Chondrocyte (in vitro differentiated cells): ENCODE measurements at regions not wholly inside any gene's neighbourhood (a gene's known extent, or its start where the extent isn't known, plus 50 kb on each side); places are given as distances from the start of the nearest gene placed in this dataset.

Source experiments
- DNase-seq: peaks from one replicate; pipeline ENCODE4 v3.0.0; 2021; ENCODE audit warnings: mixed read lengths, low spot score
- H3K27ac Mint-ChIP-seq: one replicate; pipeline ENCODE4 v1.8.0; 2021; ENCODE audit warnings: mild to moderate bottlenecking, moderate library complexity, mixed read lengths; ENCODE audit not compliant: unreplicated experiment
- H3K27me3 Mint-ChIP-seq: 2 replicates; pipeline ENCODE4 v1.8.0; 2021; ENCODE audit warnings: low read depth, mixed read lengths
- H3K36me3 Mint-ChIP-seq: 2 replicates; pipeline ENCODE4 v1.8.0; 2021; ENCODE audit warnings: low read depth, mixed read lengths
- H3K4me1 Mint-ChIP-seq: 2 replicates; pipeline ENCODE4 v1.8.0; 2021; ENCODE audit warnings: low read depth, mild to moderate bottlenecking, mixed read lengths
- H3K4me3 Mint-ChIP-seq: one replicate; pipeline ENCODE4 v1.8.0; 2021; ENCODE audit warnings: mild to moderate bottlenecking, moderate library complexity, mixed read lengths; ENCODE audit not compliant: unreplicated experiment
- H3K9me3 Mint-ChIP-seq: 2 replicates; pipeline ENCODE4 v1.8.0; 2021; ENCODE audit warnings: low read depth, mixed read lengths
- CTCF ChIP-seq: fragments of 200-600 bp; sonication (generic); IDR thresholded peaks from 2 replicates; pipeline ENCODE4 v1.5.0; 2021; ENCODE audit warnings: antibody characterized with exemption, mild to moderate bottlenecking, moderate library complexity

GRCh38 chr6:3610921-3611320, 140.6 kb downstream of the PXDC1 start:
- H3K27me3 Mint-ChIP-seq = no peaks in the 10 kb centered on the region
- H3K27ac Mint-ChIP-seq = no peak overlapping the region
- no peak for DNase-seq
- H3K36me3 Mint-ChIP-seq = no peaks in the 10 kb centered on the region
- H3K4me1 Mint-ChIP-seq = peaks cover 21% of the 10 kb centered on the region
- H3K9me3 Mint-ChIP-seq = no peaks in the 10 kb centered on the region
- no peak overlapping the region for H3K4me3 Mint-ChIP-seq
- TF ChIP-seq CTCF = no peak

DNA sequence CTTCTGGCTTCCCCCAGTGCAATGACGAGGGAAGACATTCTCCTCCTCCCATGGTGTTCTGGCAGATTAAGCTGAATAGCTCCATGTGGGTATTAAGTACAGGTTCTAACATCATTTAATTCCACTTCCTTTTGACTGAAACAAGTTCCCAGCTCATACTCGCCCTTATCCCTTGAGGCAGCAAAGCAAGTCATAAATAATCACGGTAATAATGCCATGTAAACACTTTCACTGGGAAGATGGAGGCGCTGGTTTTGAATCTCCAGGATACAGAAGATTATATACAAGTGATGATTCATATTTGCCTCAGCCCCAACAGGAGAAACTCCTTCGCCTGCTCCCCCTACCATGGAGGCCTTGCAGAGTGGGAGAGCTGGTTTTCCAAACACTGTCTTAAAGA, 141.3 kb downstream of the PXDC1 start:
- no peak overlapping the region for H3K27ac Mint-ChIP-seq

DNA sequence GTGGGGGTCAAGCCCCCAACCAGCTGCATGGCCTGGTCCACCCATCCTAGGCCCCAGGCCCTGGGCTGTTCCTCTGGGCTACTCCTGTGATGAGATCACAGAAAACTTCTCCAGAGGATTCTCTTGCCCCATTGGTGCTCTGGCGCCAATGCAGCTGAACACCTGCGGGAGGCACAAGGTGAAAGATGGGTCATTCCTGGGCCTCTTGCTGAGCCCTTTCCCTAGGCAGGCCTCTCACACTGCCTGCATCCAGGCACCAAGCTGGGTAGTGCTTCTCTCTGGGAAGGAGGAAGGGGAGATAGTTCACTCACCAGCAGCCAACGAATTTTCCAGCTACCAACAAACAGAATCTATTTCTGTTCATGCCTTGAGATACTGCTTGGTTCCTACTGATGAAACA, 142.1 kb downstream of the PXDC1 start:
- no peak for DNase-seq
- Mint-ChIP-seq H3K4me1 (peaks cover 23% of the 10 kb centered on the region), H3K36me3 (no peaks in the 10 kb centered on the region), H3K9me3 (no peaks in the 10 kb centered on the region), H3K27me3 (no peaks in the 10 kb centered on the region), H3K4me3 (no peak overlapping the region), H3K27ac (no peak overlapping the region)
- no peak for TF ChIP-seq CTCF

More for the DNA sequence above, 141.3 kb downstream of the PXDC1 start:
- H3K9me3 Mint-ChIP-seq = no peaks in the 10 kb centered on the region
- peaks cover 21% of the 10 kb centered on the region for H3K4me1 Mint-ChIP-seq
- H3K27me3 Mint-ChIP-seq = no peaks in the 10 kb centered on the region
- no peak for TF ChIP-seq CTCF
- DNase-seq = no peak
- H3K36me3 Mint-ChIP-seq = no peaks in the 10 kb centered on the region
- no peak overlapping the region for H3K4me3 Mint-ChIP-seq

DNA sequence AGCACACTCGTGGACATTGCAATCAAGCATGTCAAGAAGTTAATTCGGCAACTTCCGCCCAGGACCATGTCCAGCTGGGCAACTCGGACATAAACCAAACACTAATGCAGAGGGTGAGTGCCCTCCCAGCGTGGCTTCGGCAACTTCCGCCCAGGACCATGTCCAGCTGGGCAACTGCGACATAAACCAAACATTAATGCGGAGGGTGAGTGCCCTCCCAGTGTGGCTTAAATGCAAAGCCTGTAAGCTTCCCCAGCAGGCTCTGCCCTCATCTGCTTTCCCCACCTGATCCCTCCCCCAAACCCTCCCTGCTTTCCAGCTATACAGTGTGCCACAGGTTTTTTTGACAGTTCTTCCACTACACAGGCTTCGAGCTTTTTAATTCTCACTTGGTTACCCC, 143.4 kb downstream of the PXDC1 start:
- no peak overlapping the region for H3K4me3 Mint-ChIP-seq
- no peak overlapping the region for H3K27ac Mint-ChIP-seq
- peaks cover 34% of the 10 kb centered on the region for H3K4me1 Mint-ChIP-seq

GRCh38 chr6:3607599-3607998, 143.9 kb downstream of the PXDC1 start:
- no peak for DNase-seq
- no peak overlapping the region for H3K27ac Mint-ChIP-seq
- no peaks in the 10 kb centered on the region for H3K9me3 Mint-ChIP-seq
- H3K4me3 Mint-ChIP-seq = no peak overlapping the region
- H3K4me1 Mint-ChIP-seq = peaks cover 28% of the 10 kb centered on the region
- no peaks in the 10 kb centered on the region for H3K27me3 Mint-ChIP-seq
- TF ChIP-seq CTCF = no peak
- no peaks in the 10 kb centered on the region for H3K36me3 Mint-ChIP-seq

More for the DNA sequence above, 143.4 kb downstream of the PXDC1 start:
- DNase-seq = no peak
- no peak for TF ChIP-seq CTCF
- H3K36me3 Mint-ChIP-seq = no peaks in the 10 kb centered on the region
- H3K27me3 Mint-ChIP-seq = no peaks in the 10 kb centered on the region
- H3K9me3 Mint-ChIP-seq = no peaks in the 10 kb centered on the region
